ENCODE measurements at regions not wholly inside any gene's neighbourhood (a gene's known extent, or its start where the extent isn't known, plus 50 kb on each side); places are given as distances from the start of the nearest gene placed in this dataset.

- TF ChIP-seq EZH2 (IDR thresholded peaks at IDR 0.05; ENCODE audit: borderline replicate concordance, low read depth, low read length, poor library complexity, severe bottlenecking), result no peak
- TF ChIP-seq CTCF (conservative IDR thresholded peaks at IDR 0.05; ENCODE audit: low read depth, low read length), result no peak
These were observed 170.8 kb upstream of the ZNF267 start for GRCh38 chr16:31702796-31703195.

Data from A673 (cell line).